ENCODE measurements at regions not wholly inside any gene's neighbourhood (a gene's known extent, or its start where the extent isn't known, plus 50 kb on each side); places are given as distances from the start of the nearest gene placed in this dataset.

DNA sequence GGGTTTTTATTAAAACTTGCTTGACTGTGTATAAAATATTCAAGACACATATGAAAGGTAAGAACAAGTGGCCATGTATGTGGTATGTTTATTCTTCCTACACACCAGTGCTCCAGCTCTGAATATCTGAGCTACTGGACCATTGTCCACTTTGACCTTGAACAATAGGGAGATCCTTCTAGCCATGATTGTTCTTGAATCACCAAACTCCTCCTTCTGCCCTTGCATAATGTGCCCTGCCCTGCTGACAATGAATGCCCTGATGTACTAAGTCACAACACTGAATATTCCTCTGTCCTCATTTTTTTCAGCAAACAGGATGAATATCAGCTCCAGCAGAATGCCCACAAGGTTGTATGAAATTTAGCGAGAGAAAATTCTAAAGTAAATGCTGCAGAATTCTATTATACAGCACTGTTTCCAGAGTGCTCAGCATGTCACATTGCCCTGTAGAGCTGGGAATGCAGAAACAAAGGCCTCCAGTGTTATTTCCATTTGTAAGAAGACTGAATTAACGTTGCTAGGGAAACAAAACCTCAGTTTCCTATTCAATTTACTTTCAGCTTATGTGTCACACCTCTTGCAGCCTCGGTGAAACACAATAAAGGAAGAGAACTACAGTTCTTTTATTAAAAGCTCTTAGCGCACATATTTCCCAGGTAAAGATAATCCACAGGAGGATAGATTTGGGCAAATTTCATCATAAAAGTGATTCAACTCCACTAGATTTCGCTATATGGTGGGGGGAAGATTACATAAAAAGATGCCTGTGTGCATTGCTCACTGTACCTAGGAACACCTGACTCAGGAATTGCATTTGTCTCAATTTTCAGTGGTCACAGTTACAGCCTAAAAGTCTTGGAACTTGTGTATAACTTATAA is 187.4 kb upstream of the ATP1B1 start:
- DNase-seq (ENCODE audit: low read depth): no peak

DNA sequence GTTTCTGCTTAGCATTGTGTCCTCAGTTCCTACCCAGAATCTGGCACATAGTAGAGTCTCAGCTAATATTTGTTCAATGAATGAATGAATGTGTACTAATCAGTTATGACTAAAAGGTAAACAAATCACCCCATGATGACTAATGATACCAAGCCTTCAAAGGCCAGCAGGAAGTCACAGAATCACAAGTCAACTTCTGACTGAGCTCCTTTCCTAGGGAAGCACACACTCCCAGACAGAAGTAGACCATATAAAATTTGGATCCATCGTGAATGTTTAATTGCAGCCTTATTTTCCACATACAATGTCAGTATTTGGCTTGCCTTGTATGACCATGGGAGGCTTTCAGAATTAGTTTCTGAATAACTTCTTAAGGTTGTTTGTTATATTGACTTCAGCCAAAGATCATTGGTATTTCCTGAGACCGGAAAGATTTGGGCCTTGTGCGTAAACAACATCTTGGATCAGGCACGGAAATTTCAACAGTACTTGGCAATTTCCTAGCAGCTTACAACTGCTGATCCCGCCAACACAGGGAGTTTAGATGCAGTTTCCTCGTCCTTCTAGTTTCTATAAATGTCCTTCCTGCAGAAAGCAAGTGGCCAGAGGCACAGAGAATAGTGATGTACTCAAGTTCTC is 185.9 kb upstream of the ATP1B1 start:
- DNase-seq (ENCODE audit: low read depth): no peak

DNA sequence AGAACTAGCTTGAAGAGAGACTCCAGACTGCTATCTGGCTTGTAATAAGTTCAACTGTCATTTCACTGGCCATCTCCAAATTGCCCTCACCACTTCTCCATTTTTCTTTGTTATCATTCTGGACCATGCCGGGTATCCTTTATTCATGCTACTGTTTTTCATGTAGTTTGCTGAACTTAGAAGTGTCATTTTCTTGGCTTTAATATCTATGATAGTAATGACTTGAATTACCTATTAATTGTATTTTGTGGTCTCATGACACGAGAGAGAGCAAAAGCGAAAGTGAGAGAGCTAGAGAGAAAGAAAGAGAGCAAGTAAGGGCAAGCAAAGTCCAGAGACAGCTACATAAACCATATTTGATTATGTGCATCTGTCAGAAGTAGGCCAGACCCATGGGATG is 184.9 kb upstream of the ATP1B1 start:
- DNase-seq (ENCODE audit: low read depth): no peak

DNA sequence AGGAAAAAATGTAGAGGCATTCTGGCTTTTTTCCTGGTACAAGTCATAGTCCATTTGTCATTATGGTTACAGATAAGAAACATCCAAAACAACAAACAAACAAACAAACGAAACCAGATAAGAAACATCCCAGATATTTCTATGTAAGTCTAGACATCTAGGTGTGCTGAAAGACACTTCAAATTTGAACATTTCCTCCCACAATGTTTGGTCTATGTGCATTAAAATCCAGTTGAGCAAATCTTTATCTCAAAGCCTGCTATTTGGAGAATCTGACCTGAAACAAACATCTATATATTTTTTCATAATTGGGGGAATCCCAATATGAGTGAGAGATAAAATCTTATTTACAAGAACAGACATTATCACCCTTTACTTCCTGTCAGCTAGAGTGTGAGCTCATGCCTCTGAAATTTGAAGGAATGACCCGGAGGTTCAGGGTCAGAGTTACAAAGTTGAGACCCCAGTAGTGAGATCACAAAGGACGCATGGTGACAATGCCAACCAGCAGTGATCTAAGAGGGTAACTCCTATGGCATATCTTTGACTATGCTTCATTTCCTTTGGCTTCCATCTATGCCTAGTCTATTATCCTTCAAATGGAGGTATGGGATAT is 182.9 kb upstream of the ATP1B1 start:
- no peak for DNase-seq (ENCODE audit: low read depth)

DNA sequence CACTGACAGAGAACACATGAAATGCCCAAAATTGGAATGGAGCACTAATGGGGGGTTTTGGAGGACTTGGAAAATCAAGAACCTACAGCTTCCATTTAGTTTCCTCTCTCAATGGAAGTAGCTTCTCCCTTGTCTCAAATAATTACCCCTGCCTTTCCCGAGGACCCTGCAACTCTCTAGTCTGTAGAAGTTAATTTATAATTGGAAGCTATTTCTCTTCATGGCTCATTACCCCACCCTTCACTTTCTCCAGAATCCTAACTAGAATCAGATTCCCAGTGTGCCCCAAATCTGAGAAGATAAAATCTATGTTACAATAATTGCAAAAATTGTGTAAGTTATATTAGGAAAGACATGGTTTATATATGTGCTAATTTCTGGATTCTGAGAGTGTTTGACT is 181.5 kb upstream of the ATP1B1 start:
- DNase-seq (ENCODE audit: low read depth): no peak

DNA sequence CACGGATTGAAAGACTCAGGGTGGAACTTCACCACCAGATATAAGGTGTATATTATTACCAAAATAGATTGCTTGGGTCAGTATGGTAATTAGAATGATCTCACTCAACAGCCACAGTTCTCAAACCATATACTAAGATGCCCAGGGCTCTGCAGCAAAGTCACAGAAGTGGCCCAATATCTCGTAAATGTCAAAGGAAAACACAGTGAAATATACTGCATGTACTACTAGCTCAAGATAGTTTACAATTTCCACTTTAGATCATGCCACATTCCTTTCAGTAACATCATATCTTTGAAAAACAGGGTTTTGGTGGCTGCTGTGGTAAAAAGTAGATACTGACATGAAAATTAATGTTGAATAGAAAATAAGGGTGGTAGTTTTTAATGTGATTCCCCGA is 180.3 kb upstream of the ATP1B1 start:
- no peak for DNase-seq (ENCODE audit: low read depth)

DNA sequence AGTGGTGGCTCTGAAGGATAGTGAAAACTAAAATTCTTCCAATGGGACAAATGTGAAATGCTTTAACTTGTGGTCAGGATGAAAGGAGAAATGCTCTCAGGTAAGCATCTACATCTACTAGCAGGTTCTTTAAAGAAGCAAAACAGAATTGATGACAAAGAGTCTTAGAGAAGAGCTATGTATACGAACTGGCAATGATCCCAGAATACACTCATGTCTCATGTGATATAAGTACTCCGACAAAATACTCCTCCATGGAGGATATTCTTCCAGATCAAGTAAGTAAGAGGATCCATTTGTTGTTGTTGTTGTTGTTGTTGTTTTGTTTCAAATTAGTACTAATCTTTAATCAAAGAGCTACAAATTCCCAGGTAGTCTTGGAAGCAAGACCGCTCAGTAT is 174.0 kb upstream of the ATP1B1 start:
- DNase-seq (ENCODE audit: low read depth): no peak

DNA sequence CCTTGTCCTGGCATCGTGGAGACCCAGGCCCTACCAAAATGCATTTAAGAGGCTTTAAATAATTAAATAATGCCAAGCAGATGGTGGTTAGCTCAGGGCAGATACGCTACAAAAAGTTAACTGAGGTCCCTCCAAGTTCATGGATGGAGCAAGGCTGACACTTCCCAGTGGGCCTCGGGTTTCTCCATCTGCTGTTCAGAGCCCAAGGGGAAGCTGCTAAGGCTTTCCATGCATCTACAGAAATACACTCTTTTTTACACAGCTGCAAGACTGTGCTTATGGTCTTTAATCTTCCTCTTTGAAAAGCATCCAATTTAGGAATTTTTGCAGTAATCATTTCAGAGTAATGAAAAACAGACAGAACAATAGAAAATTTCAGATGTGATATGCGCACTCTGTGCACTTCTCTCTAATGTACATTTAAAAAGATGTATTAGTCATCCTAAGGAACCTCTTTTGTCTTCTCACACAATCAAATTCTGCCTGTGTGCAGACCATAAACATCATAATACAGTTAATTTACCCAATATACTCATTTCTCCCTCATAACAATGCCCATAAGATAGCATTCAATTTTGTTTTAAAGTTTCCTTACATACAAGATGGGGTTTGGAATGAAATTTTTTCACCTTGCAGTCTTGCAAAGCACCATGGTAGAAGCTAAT is 173.2 kb upstream of the ATP1B1 start:
- no peak for DNase-seq (ENCODE audit: low read depth)

DNA sequence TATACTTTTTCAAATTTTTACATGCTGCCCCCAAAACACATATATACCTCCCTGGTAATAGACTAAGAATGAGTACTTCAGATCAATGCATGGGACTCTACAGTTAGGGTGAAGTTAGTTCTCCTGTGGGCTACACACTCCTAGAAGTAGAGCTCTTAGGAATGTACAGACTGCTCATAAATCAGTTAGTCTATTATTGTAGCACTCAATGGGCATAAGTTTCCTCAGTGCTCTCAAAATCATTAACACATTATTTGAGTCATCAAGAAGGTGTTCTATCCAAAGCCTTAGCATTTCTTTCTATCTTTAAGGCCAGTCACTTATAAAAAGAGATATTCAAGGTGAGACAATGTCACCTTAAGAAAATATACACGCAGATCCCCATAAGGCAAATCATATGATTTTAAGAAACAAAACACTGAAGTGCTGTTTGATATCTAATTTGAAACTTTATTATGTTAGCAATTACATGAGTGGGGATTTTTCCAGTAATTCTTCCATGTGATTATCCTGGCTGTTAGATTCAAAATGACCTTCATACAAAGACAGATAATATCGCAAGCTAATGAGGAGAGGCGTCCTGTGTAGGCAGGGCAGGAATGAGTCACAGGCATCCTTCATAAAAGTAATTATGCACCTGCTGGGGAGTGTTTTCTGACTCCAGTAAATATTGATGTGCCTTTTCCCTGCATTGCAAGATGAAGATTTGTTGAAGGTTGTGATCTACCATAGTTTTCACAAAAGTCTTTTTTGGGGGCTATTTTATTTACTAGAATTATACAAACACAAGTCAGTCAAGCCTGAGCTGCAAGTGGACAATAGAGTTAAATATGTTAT is 167.2 kb upstream of the ATP1B1 start:
- DNase-seq (ENCODE audit: low read depth): no peak

DNA sequence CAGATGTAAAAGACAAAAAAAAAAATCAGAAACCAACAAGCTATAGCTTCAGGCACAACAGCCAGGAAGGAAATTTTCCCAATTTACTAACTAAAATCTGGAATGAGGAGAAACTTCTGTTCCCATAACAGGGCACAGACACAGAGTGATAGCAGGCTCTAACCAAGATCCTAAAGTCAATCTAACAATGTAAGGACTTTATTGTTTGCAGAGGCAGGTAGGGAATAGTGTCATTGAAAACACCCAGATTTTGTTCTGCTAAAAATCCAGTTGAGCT is 166.6 kb upstream of the ATP1B1 start:
- DNase-seq (ENCODE audit: low read depth): no peak

DNA sequence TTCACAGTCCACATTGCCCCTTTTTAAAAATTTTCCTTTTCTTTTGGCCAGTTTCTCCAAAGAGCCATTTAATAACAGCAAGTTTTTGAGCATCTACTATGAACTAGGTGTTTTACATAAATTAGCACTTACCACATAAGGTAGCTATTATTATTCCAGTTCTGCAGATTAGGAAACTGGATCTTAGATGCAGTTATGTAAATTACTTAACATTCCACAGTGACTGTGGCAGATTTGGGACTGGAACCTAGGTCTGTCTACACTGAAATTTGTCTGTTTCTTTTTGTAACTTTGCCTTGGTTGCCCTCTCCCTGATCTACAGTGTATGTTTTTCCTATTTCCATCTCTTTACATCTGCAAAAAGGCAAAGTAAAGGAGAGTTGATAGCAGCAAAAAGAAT is 164.8 kb upstream of the ATP1B1 start:
- DNase-seq (ENCODE audit: low read depth): no peak

DNA sequence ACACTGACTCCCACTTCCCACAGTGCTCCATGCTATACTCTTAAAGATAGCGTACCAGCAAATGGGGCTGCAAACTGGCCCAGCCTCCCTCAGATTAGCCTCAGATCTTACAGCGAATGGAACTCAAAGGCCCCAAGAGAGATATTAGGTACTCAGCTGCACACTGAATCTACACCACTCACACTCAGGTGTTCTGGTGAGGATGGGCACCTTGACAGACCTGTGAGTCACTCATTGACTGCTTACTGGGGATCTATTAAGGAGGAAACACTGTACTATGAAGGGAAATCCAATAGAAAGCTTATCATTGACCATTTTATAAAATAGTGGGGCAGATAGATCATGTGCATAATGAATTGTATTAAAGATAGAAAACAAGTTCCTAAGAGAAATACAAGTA is 164.3 kb upstream of the ATP1B1 start:
- no peak for DNase-seq (ENCODE audit: low read depth)

DNA sequence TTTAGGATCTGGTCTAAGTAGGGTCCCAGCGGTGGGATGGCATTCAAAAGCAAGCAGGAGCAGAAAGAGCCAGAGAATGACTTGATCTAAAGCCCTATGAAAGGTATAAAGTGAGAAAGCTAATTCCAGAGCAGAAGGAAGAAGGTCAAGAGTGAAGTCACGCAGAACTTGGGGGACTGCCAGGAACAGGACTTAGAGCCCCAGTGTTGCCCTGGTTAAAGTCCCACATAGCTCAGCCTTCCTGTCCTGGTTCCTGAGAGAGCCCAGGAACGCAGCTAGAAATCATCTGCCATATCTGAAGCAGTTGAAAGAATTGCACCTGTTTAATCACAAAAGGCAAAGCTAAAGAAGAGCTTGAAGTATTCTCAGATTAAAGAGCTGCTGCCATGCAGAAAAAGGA is 160.6 kb upstream of the ATP1B1 start:
- no peak for DNase-seq (ENCODE audit: low read depth)

DNA sequence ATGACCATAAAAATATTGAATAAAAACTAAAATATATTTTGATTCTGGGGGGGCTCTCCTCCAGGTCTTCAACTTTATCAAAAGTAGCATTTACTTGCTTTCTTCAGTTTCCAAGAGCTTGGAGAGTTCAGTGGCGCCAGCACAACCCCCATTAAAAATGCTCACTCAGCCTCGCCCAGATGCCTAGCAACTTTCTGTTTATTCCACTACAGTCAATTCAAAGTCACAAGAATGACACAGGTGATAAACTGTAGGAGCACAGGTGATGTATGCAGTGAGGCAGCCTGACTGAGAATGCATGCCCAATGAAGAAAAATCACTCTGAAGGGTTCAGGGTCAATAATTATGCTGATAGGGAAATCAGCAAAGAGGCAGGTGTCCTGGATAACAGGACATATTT is 159.4 kb upstream of the ATP1B1 start:
- no peak for DNase-seq (ENCODE audit: low read depth)

DNA sequence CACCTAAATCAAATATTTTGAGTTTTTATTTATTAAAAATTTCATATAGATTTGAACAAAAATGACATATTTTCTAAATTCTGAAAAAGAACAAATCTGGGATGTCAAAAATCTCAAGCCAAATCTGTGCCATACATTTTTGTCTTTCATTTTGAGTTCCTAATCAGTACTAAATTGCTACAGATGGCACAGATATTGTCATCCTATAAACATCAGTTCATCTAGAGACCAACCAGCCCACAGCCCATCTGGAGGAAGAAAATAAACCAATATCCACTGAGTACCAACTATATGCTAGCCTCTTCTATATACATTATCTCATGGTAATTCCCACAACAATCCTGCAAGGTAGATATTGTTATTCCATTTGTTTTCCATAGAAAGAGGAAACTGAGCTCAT is 156.8 kb upstream of the ATP1B1 start:
- no peak for DNase-seq (ENCODE audit: low read depth)

DNA sequence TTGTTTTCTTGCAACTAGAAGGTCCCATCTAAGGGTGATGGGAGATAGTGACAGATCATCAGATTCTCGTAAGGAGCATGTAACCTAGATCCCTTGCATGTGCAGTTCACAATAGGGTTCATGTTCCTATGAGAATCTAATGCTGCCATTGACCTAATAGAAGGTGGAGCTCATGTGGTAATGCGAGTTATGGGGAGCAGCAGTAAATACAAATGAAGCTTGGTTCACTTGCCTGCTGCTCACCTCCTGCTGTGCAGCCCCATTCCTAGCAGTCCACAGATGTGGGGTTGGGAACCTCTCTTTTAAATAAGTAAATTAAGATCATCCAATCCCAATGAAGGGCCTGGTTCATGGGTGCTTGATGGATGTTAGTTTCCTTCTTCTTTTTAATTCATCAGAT is 148.7 kb upstream of the ATP1B1 start:
- DNase-seq (ENCODE audit: low read depth): no peak

DNA sequence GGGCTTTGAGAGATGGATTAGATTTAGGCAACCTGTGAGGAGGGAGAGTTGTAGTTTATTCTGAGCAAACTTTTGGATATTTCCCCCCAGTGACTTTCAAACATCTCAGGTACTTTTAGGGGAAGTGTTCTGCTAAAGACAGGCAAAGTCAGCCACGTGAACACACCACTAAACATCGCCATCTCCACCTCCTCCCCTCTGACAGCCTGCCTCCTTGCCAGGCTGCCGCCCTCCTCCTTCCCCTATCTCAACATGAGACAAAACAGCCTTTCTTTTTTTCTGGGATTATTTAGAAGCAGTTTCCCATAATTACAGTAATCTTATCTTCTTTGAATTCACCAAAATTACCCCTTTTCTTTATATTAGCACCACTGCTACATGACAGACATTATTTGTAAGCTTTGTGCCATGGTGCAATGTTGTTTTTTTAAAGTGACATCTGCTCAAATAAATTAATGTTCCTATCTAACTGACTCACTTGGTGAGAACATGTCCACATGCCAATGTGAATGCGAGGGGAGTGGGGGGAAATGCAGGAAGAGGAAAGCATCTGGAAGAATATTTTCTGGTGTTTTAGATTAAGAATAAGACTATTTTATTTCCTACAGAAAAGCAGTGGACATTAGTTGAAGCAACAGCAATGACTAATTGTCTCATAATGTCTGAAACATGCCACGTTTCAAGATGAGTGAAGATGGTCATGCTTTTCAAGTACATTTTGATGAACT is 147.8 kb upstream of the ATP1B1 start:
- no peak for DNase-seq (ENCODE audit: low read depth)

DNA sequence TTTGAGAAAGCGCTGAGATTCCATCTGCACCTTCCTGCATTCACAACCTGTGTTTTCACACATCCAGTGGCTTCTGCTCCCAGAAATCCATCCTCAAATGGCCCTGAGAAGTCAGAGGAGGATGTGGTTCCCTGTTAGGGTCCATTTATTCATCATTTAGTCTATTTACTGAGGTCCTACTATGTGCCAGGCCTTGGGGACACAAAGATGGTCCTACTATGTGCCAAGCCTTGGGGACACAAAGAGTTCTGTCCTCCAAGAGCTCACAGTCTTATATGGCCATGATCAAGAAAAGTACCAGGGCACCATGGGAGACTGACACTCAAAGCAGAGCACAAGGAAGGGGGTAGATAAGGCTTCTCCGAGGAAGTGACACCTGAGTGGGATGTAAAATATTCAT is 147.1 kb upstream of the ATP1B1 start:
- no peak for DNase-seq (ENCODE audit: low read depth)

DNA sequence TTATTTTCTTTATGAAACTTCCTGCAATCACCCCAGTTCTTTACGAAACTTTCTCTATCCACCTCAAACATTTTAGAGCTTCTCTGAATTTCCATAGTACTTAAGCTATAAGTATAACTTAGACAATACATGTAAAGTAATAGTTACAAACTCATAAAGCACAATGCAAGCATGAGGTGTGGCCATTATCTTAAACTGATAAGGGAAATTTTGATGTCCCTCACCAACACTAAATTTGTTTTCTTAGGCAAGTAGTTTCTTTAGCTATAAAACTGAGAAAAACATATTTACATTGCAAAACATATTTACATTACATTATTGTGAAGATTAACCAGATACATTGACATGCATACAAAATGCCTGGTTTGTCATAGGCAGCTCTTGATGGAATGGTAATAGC is 146.4 kb upstream of the ATP1B1 start:
- DNase-seq (ENCODE audit: low read depth): no peak

DNA sequence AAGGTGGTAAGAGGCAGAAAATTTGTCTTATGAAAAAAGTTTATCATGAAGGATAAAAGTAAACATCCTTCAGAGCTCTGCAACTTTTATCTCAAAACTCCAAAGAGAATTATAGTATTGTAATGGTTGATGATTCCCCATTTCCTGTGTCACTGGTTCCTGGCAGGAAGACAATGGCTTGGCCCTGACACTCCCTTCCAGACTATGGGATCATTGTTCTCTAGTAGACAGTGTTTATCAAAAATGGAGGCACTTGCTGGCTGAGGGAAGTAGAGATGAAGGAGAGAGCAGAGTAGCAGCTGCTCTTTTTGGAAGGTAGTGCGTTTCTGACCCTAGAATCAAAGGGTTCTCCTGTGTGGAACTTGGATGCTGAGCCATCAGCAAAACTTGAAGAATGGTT is 145.9 kb upstream of the ATP1B1 start:
- no peak for DNase-seq (ENCODE audit: low read depth)

DNA sequence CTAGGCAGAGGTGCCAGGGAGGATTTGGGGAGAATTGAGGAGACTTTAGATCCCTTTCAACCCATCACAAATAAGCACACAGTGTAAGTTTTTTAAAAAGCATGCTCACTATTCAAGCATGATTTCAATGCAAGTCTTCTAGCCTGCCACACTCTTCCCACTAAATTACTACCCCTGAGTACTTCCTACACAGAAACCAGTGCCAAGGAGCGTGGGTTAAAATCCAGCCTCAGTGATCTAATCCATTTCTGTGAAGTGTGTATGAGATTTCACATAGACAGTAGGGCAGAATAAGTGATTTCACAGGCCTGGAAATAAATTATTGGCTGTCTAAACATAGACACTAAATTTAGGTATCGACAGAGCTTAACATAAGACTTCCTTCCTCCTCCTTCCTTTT is 142.9 kb upstream of the ATP1B1 start:
- no peak for DNase-seq (ENCODE audit: low read depth)

DNA sequence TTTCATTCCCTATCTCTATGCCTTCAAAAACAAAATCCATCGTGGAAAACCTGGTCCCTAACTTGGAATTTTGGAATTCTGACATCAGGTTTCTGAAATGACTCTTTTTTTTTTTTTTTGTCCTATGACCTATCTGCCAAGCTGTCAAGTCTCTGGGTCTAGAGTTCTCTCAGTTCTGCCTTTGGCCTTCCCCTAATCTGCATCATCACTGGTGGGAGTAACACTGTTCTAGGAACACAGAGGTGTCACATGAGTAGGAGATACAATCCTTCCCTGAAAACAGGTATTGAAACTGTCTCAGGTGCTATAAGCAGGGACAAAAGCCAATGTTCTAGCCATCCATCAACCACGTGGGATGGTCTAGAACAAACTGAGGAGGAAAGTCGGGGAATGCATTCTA is 142.0 kb upstream of the ATP1B1 start:
- no peak for DNase-seq (ENCODE audit: low read depth)
